ENCODE measurements at regions not wholly inside any gene's neighbourhood (a gene's known extent, or its start where the extent isn't known, plus 50 kb on each side); places are given as distances from the start of the nearest gene placed in this dataset.

- H3K4me3 ChIP-seq (ENCODE audit: low read depth, low read length, poor library complexity, severe bottlenecking), result no peak overlapping the region
- H3K9me2 ChIP-seq (ENCODE audit: low read depth, low read length), result no peaks in the 10 kb centered on the region
- no peaks in the 10 kb centered on the region for H3K36me3 ChIP-seq (ENCODE audit: insufficient read depth, low read length)
- no peak overlapping the region for H3K27ac ChIP-seq (ENCODE audit: low read depth, low read length, poor library complexity, severe bottlenecking)
- H3K9me3 ChIP-seq (ENCODE audit: low read length), result no peaks in the 10 kb centered on the region
- no peak overlapping the region for H3K9ac ChIP-seq (ENCODE audit: low read length)
- H3K4me2 ChIP-seq (ENCODE audit: low read length), result no peak overlapping the region
- no peaks in the 10 kb centered on the region for H3K79me2 ChIP-seq (ENCODE audit: insufficient read depth, low read length)
- no peaks in the 10 kb centered on the region for H3K4me1 ChIP-seq (ENCODE audit: insufficient read depth, low read length, severe bottlenecking)
- no peak overlapping the region for H2AFZ ChIP-seq (ENCODE audit: low read length)
- H3F3A ChIP-seq (ENCODE audit: insufficient read depth, low read length), result no peaks in the 10 kb centered on the region
- TF ChIP-seq EZH2 (IDR thresholded peaks at IDR 0.05; ENCODE audit: borderline replicate concordance, low read length) (no peak), CTCF (IDR thresholded peaks at IDR 0.05; ENCODE audit: low read length) (no peak)
- no peaks in the 10 kb centered on the region for H4K20me1 ChIP-seq (ENCODE audit: insufficient read depth, low read length)
- no peaks in the 10 kb centered on the region for H3K27me3 ChIP-seq (ENCODE audit: insufficient read depth, low read length)
Measured at GRCh38 chr18:37634516-37634915, 68.9 kb upstream of the CELF4 start.

GRCh38 chr18:37631422-37631821 is 65.8 kb upstream of the CELF4 start:
- H3K4me1 ChIP-seq (ENCODE audit: insufficient read depth, low read length, severe bottlenecking), result no peaks in the 10 kb centered on the region
- no peaks in the 10 kb centered on the region for H3F3A ChIP-seq (ENCODE audit: insufficient read depth, low read length)
- H4K20me1 ChIP-seq (ENCODE audit: insufficient read depth, low read length), result no peaks in the 10 kb centered on the region
- H3K79me2 ChIP-seq (ENCODE audit: insufficient read depth, low read length), result no peaks in the 10 kb centered on the region
- H3K4me3 ChIP-seq (ENCODE audit: low read depth, low read length, poor library complexity, severe bottlenecking), result no peak overlapping the region
- H3K9me2 ChIP-seq (ENCODE audit: low read depth, low read length), result no peaks in the 10 kb centered on the region
- no peak overlapping the region for H2AFZ ChIP-seq (ENCODE audit: low read length)
- no peaks in the 10 kb centered on the region for H3K9me3 ChIP-seq (ENCODE audit: low read length)
- no peak overlapping the region for H3K9ac ChIP-seq (ENCODE audit: low read length)
- no peaks in the 10 kb centered on the region for H3K27me3 ChIP-seq (ENCODE audit: insufficient read depth, low read length)
- H3K36me3 ChIP-seq (ENCODE audit: insufficient read depth, low read length), result no peaks in the 10 kb centered on the region
- H3K27ac ChIP-seq (ENCODE audit: low read depth, low read length, poor library complexity, severe bottlenecking), result no peak overlapping the region
- no peak overlapping the region for H3K4me2 ChIP-seq (ENCODE audit: low read length)
- TF ChIP-seq CTCF (IDR thresholded peaks at IDR 0.05; ENCODE audit: low read length), result no peak
- TF ChIP-seq EZH2 (IDR thresholded peaks at IDR 0.05; ENCODE audit: borderline replicate concordance, low read length), result no peak

- no peaks in the 10 kb centered on the region for H3K9me3 ChIP-seq (ENCODE audit: low read length)
- H3K79me2 ChIP-seq (ENCODE audit: insufficient read depth, low read length), result no peaks in the 10 kb centered on the region
- H2AFZ ChIP-seq (ENCODE audit: low read length), result no peak overlapping the region
- H3K27ac ChIP-seq (ENCODE audit: low read depth, low read length, poor library complexity, severe bottlenecking), result no peak overlapping the region
- H3K4me1 ChIP-seq (ENCODE audit: insufficient read depth, low read length, severe bottlenecking), result no peaks in the 10 kb centered on the region
- H4K20me1 ChIP-seq (ENCODE audit: insufficient read depth, low read length), result no peaks in the 10 kb centered on the region
- no peak overlapping the region for H3K4me2 ChIP-seq (ENCODE audit: low read length)
- H3K36me3 ChIP-seq (ENCODE audit: insufficient read depth, low read length), result no peaks in the 10 kb centered on the region
- no peaks in the 10 kb centered on the region for H3F3A ChIP-seq (ENCODE audit: insufficient read depth, low read length)
- no peak overlapping the region for H3K9ac ChIP-seq (ENCODE audit: low read length)
- no peaks in the 10 kb centered on the region for H3K27me3 ChIP-seq (ENCODE audit: insufficient read depth, low read length)
- no peak overlapping the region for H3K4me3 ChIP-seq (ENCODE audit: low read depth, low read length, poor library complexity, severe bottlenecking)
- no peak for TF ChIP-seq EZH2 (IDR thresholded peaks at IDR 0.05; ENCODE audit: borderline replicate concordance, low read length)
- TF ChIP-seq CTCF (IDR thresholded peaks at IDR 0.05; ENCODE audit: low read length), result no peak
- H3K9me2 ChIP-seq (ENCODE audit: low read depth, low read length), result no peaks in the 10 kb centered on the region
Measured at GRCh38 chr18:37630334-37630733, 64.7 kb upstream of the CELF4 start.
